ENCODE measurements at regions not wholly inside any gene's neighbourhood (a gene's known extent, or its start where the extent isn't known, plus 50 kb on each side); places are given as distances from the start of the nearest gene placed in this dataset.
"Not testable (repeated sequence)": the region's sequence is repeated elsewhere in the genome, so short reads cannot be mapped to it uniquely, and the experiment has no call there.

DNA sequence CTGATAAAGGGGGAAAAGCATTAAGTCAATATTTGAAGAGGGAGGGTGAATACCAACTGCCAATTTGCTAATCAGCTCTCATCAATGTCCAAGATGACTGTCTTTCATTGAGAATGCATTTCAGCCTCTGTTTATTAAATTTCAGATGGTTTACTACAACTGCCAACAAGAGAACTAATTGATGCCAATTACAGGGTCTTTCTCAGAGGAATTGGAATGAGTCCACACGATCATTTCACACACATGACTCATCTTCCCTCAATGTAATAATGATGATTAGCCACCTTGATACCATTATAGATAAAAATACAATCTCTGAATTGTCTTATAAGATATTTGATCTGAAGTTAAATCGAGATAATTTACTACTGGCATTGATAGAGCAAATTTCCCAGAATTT, 1274.4 kb downstream of the ROBO2 start:
- DNase-seq (ENCODE audit: low spot score), result no peak

DNA sequence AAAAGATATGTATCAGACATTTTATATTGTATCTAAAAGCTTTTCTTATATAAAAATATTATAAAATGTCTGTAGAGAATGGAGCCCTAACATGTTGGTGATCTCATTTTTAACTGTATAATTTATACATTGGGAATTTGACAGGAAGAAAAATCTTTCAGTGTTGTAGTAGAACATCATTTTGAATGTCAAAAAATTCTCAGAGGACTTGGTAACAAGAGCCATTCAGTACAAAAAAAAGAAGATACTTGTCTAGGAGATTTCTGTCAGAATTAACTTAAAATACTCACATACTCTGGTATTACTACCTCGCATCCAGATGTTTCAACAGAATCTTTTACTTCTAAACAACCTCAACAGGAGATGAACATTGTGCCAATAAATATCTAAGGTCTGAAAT, 1277.9 kb downstream of the ROBO2 start:
- no peak for DNase-seq (ENCODE audit: low spot score)

DNA sequence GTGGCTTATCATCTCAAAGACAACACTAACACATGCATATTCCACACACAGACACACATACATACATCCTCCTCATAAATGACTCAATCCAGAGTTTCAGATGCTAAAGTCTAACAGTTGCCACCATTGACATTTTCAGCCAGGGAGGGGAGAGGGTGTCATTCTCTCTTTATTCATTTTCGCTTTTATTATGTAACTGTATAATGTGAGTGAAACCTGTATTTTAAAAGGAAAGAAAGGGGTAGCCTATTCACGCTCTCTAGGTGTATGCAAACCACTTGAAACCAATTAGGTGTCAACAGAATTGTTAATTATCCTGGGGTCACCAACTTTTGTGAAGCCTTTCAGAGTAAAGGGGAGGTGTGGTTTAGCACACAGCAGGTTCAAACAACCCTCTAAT, 1282.9 kb downstream of the ROBO2 start:
- DNase-seq (ENCODE audit: low spot score), result no peak

DNA sequence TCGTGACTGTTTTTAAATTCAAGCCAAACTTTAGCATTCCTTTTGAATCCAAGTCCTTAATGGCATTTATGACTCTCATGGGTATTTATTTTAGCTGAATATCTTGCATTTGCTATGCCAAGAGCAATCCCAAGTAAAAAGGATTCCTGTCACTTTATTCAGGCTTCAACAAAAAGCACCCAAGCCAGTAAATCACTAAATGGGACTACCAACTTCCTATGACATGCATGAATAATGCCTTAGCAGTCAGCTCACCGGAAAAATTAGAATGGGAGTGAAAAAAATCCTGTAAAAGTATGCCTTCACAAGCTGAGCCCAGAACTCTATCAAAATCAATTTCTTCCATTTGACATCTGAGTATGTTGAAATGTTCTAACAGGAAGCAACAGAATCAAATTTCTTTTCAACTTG, 1297.9 kb downstream of the ROBO2 start:
- no peak for DNase-seq (ENCODE audit: low spot score)

DNA sequence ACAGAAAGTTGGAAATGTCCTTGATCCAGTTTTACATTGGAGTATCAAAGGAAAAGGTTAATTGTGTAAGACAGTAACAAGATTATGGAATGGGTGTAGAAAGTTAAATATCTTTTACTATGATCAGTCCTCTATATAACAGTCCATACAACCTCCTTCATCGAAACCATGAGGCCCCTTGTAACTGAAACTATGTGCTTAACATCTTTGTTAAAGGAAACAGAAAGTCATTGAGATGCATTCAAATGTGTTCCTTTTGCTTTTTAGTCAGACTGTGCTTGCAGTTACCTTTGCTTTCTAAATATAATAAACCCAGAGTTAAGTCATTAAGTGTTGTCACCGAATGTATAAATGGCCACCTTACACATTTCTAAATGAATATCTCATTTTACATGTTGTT, 1298.5 kb downstream of the ROBO2 start:
- DNase-seq (ENCODE audit: low spot score), result no peak

DNA sequence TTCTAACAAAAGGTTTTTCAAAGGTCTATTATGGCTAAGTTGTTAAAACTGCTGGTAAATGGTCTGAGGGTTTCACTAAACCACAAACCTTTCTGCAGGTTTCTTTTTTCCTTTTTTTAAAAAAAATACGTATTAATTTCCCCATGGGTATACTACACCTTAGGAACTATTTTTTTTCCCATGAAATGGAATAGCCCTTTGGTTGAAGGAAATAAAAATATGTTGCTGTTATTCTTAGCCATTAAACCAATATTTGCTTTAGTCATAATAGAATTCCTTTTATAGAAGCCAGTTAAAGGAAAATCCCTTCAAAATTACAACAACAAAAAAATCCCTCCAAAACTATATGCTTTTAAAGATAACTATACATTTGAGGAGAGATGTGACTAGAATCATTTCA, 1303.3 kb downstream of the ROBO2 start:
- DNase-seq (ENCODE audit: low spot score), result no peak

DNA sequence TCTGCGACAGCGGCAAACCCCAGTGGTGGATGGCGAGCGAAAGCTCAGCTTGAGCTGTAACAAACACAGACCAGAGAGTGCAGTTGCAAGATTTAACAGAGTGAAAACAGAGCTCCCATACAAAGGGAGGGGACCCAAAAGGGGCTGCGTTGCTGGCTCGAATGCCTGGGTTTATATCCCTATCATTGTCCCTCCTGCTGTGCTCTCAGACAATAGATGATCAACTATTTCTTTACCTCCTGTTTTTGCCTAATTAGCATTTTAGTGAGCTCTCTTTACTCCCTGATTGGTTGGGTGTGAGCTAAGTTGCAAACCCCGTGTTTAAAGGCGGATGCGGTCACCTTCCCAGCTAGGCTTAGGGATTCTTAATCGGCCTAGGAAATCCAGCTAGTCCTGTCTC, 1304.4 kb downstream of the ROBO2 start:
- DNase-seq (ENCODE audit: low spot score), result not testable (repeated sequence)

DNA sequence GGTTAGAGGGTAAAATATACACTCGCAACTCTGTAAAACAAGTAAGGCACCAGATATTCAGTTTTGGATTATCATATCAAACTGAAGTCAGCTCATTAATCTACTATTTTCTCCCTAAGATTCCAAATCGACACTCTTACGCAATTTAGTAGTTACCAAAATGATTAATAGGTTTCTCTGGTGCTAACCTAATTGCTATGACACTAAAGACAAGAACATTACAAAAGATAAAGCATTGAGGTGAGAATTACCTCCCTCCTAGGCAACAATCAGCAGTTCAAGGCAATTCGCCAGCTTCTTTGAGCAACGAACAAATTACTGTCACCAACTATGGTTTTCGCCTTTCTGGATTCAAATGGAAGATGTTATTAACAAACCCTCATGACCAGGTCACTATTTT, 1305.0 kb downstream of the ROBO2 start:
- DNase-seq (ENCODE audit: low spot score), result no peak

DNA sequence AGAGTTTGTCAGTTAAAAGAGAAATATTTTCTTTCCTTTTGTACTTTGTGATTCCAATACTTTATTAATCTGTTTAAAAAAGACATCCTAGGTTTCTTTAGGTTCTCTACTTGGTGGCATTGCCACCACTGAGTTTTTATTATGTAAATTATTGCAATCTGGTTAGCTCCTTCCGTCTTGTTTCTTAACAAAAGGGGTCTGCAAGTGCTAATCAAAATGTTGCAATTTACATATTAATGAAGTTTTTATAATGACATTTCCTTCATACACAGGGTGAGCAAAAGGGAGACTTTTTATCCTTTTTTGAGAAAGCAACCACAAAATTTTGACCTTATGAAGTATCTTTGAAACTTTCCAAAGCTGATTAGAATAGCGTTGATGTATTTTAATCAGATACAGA, 1307.3 kb downstream of the ROBO2 start:
- DNase-seq (ENCODE audit: low spot score), result no peak

DNA sequence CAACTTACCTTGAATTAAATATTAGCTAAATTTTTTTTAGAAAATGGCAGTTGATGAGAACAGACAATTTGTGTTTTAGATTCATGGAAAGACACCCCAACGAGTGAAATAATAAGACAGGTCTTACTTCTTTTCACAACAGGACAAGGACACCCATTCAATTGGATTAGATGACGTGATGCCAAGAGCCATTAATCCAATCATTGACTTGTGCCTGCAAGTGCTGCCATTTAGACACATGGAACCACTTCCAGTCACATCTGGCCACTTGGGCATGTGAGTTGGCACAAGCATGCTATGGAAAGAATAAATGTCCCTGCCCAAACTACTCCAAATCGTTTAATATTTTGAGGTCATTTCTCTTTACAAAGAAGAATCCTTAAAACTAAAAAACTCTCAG, 1308.8 kb downstream of the ROBO2 start:
- DNase-seq (ENCODE audit: low spot score), result no peak

DNA sequence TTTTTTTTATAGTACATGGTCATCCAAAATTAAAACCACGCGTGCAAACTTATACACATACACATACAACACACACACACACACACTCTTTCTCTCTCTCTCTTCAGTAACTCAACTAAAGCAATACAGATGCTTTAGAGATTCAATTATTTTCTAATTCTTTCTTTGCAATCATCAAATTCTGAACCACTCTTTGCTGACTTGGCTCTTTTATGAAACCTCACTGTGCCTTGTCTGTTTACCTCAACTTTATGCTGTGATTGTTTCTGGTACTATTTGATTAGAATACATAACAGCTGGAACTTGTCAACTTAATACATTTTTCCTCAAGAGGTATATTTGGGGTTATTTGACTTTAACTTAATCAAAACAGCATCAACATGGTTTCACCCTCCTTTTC, 1309.7 kb downstream of the ROBO2 start:
- no peak for DNase-seq (ENCODE audit: low spot score)

DNA sequence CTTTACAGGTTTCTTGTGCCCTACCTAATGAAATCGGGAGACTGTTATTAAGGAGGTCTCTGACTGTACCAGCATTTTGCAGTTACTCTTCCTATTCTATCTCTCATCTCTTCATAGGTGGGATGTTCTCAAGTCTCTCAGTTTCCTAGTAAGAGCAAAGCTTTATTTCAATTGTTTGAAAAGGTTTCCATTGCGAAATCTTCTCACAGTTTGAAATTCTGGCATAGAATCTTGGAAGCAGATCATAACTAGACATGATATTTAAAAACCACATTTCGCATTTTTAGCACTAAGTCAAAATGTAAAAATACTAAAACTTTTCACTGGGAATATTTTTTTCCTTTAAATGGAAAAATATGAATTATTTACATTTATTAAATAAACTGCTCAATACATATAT, 1311.4 kb downstream of the ROBO2 start:
- DNase-seq (ENCODE audit: low spot score), result no peak

DNA sequence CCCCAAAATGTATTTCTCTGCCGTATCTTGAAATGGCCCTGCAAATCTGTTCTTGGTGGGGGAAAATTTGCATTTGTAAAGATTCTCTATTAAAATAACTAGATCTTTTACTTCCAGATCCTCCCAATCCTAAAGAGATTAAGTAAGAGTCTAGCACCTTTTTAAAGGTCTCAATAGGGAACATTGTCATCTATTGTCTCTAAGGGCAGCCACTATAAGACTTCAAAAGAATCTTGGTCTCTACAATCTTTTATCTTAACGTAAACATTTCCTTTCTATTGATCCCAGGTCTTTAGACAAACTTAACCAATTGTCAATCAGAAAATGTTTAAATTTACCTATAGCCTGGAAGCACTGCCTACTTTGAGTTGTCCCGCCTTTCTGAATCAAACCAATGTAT, 1313.3 kb downstream of the ROBO2 start:
- DNase-seq (ENCODE audit: low spot score), result no peak

DNA sequence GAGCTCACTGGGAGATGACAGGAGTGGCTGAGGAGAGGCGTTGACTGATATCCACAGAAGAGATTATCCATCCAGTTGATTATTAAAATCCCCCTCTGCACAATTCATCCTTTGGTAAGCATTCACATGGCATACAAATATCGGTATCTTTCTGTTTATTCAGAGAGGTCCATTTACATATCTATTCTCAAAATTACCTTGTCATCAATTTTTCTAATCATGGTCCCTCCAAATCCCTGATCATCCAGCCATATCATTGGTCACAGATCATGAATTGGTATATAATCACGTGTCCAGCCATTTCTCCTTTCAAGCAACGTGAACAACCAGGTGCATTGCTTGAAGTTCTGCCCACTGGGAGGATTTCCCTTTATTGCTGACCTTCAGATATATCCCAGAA, 1321.0 kb downstream of the ROBO2 start:
- no peak for DNase-seq (ENCODE audit: low spot score)

DNA sequence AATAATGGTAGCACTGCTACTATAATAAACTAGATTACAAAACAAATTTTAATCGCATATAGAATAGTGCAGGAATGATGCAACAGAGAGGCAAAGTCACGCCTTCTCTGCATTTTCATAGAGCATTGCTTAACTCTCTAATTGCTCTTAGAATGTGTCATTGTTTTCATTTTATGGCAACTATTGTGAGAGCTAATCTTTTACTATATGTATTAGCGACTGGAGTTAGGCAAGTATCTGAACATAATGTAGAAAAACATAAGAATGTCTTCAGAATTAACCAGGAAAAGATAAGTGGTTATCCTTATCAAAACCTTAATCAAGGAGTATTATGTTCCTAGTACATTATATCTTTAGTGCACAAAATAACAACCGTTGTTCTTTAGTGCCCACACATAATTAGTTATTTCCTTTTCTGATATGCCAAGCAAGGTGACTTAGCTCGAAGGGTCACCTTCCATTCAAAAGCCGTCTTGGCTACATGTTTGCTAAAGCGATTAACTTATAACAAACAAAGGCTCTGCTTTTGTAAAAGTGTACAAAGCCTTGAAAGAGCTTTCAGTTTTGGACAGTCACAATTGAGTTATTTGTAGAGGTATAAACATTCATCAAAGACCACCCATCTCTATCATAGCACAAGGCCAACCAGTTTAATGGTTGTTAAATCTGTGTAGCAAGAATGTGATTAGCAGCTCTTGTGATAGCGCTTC, 1328.9 kb downstream of the ROBO2 start:
- DNase-seq (ENCODE audit: low spot score), result no peak

DNA sequence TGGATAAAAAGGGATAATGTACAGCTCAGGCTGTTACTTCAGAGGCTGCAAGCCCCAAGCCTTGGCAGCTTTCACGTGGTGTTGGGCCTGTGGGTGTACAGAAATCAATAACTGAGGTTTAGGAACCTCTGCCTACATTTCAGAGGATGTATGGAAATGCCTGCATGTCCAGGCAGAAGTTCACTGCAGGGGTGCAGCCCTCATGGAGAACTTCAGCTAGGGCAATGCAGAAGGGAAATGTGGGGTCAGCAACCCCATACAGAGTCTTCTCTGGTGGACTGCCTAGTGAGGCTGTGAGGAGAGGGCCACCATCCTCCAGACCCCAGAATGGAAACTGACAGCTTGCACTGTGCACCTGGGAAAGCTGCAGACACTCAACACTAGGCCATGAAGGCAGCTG, 1350.3 kb downstream of the ROBO2 start:
- DNase-seq (ENCODE audit: low spot score), result no peak

DNA sequence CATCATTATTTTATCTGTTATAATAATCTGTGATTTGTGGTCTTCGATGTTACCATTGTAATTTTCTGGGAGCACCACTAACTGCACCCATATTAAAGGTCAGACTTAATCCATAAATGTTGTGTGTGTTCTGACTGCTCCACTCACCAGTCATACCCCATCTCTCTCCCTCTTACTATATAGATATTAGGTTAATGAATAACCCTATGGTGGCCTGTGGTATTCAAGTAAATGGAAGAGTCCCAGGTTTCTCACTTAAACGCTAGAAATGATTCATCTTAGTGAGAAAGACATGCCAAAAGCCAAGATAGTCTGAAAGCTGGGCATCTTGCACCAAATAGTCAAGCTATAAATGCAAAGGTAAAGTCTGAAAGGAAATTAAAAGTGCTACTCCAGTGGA, 1358.5 kb downstream of the ROBO2 start:
- DNase-seq (ENCODE audit: low spot score), result no peak

DNA sequence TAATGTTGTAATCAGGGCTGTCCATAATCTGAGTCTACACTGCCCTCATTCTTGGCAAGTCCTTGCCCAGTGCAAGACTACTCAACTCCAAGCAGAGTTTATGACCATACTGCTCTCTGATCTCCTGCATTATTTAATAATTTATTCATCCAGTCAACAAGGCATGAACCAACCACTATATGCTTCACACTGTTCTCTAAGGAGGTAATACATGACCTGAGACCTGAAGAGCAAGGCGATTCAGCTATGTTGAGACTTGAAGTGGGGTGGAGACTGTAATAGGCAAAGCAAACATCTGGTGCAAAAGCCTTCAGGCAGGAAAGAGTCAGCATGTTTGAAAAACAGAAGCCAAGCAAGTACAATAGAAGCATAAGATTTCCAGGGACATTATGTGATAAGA, 1362.8 kb downstream of the ROBO2 start:
- no peak for DNase-seq (ENCODE audit: low spot score)

DNA sequence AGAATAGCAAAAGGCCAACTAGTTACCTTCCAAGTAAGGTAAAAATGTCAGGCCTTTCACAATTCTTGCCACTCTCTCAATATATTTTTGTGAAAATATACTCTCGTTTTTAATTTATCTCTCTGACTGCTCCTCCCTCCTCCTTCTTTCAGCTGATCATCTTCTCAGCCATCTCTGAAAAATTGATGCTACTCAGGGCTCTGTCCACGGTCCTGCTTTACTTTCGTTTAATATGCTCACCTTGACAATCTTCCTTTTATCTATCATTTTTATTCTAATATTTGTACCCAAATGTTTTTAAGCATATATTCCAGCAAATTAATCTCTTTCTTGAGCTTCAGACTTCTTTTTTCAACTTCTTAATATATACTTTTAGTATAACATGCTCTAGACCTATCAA, 1362.1 kb downstream of the ROBO1 start:
- no peak for DNase-seq (ENCODE audit: low spot score)

DNA sequence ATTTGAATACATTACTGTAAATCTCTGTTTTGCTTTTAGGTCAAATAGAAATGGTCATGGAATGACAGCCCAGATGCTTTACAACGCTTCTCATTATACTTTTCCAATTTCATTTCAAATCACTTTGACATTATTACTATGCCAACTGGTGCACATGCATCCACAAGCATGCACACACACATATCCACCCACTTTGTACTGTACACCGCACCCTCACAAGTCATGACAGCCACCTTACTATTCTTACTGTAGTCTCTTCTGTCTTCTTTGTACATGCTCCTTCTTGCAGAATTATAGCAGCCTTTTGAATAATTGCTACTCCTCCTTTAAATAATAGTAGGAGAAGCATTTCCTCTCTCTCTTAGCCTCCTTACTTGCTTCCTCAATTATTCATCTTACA, 1361.4 kb downstream of the ROBO1 start:
- no peak for DNase-seq (ENCODE audit: low spot score)

DNA sequence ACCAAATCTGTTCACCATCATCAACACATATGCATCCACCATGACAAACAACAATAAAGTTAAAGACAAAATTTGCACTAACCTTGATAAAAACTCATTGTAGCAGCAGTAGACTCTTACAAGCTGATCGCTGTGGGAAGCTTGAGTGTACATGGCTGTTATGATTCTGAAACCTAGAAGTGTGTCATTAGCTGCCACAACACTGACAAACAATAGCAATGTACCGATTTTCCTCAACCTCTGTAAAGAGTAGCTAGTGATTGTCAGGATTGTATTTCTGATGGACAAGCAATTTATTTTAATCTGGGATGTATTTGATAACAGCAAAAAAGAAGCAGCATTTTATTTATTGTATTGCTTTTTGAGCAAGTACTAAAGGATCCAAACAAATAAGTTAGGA, 1357.7 kb downstream of the ROBO1 start:
- no peak for DNase-seq (ENCODE audit: low spot score)

DNA sequence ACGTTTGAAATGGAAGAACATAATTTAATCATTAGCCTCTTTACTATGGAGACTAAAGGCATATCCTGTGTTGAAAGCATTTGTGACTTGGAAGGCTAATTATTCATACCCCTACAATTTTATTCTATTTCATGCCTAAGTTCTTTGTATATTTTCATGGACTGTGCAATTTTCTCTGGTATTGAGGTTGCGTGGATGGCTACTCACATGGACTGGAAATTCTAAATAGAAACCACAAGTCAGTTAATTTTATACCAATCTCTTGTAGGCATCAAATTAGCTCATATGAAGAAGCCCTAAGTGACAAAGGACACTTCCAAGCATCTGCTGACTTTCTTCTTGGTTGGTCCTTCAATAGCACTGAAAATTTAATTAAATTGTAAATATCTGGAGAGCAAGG, 1353.5 kb downstream of the ROBO1 start:
- no peak for DNase-seq (ENCODE audit: low spot score)

DNA sequence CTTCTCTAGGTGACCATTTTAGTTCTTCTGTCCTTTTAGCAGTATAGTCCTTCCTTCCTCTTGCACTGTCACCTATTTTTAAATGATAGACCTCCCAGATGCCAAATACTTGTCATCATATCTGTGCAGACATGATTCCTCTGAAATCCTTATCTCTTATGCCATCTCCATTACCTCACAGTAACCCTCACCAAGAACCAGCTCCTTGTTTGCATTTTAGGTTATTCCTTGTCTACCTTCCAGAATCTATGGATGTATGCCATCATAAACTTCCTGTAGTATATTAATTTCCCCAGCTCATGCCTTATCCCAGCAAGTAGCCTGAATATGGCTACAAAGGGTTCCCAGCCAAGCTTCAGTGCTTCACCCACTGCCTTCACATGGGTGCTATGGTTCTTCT, 1347.2 kb downstream of the ROBO1 start:
- no peak for DNase-seq (ENCODE audit: low spot score)

DNA sequence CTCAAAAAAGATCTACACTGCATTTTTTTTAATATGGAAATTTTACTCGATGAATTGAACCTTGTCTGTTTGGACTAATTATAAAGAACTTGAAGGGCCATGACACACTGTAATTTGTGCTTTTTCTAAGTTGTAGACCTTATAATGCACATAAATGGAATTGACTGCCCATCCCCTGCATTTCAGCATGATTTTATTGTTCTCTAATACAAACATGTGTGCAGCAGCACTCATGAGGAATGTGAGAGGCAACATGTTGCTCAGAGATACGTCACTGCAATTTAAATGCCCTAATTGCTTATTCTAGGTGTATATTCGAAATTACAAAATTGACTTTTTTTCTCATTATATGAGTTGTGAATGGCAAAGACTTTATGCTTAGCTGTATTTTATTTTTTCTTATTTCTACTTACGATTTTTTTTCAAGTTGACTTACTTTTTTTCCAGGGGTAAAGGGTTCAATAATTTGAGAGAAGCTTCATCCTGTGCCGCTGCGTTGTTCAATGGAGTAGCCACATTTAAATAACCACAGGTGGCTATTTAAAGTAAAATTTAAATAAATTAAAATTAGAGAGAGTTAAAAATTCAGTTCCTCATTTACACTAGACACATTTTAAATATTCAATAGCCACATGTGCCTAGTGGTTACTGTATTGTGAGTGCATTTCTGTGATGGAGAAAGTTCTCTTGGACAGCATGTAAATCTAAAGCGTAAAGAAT, 1346.4 kb downstream of the ROBO1 start:
- no peak for DNase-seq (ENCODE audit: low spot score)
